Gastrocnemius medialis (tissue), 4 donors: ENCODE measurements at regions not wholly inside any gene's neighbourhood (a gene's known extent, or its start where the extent isn't known, plus 50 kb on each side); places are given as distances from the start of the nearest gene placed in this dataset.

Experiments
- POLR2A ChIP-seq, 2 donors: fragments of 450-650 bp; IDR thresholded peaks; one replicate each; pipeline ENCODE4 v1.6.1; 2017; ENCODE audit warnings: antibody characterized with exemption in 2 of 2, mild to moderate bottlenecking in 2 of 2, moderate library complexity in 2 of 2
- TF ChIP-seq, protein P1 (sequence below), 5 experiments: fragments of 450-650 bp in 3 of 5; fragments of 200-600 bp in 2 of 5; sonication (generic) in 2 of 5; IDR thresholded peaks in 4 of 5; conservative IDR thresholded peaks in 1 of 5; 1 replicate in 4 of 5; 2 replicates in 1 of 5; pipeline ENCODE4 v1.5.1; 2016 to 2019; ENCODE audit warnings: antibody characterized with exemption in 5 of 5, mild to moderate bottlenecking in 3 of 5, moderate library complexity in 3 of 5

DNA sequence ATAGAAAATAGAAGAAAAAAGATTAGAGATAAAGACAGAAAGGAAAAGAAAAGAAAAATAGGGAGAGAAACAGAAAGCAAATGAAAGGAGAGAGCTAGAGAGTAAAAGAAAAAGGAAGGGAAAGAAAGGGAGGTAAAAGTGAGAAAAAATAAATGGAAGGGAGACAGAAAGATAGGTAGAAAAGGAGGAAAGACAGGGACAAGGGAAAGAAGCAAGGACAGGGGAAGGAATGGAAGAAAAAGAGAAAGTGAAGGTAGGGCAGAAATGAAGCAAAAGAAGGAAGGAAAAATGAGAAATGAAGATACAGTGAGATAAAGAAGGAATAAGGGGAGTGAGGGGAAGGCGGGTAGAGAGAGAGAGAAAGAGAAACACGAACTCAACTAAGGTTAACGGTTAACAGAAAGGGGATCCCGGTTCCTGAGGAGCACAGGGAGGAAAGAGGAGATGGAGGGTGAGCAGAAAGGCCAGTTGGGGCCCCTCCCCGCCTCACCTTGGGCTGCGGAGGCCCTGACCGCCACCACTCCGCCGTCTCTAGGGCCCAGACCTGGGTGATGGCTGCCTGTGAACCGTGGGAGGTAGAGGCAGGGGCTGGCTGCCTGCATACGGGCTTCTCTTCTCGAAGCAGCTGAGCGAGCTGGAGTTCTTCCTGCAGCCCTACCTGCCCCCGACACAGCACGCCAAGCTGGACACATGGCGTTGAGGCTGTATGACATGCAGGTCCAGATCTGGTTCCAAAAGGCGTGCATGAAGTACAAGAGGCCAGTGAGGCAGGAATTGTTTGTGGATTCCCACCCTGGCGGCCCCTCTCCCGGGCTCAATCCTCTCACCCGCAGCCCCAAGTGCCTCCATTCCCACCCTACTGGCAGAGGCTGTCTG is 59.5 kb downstream of the SMUG1 start:
- TF ChIP-seq, protein P1, sequence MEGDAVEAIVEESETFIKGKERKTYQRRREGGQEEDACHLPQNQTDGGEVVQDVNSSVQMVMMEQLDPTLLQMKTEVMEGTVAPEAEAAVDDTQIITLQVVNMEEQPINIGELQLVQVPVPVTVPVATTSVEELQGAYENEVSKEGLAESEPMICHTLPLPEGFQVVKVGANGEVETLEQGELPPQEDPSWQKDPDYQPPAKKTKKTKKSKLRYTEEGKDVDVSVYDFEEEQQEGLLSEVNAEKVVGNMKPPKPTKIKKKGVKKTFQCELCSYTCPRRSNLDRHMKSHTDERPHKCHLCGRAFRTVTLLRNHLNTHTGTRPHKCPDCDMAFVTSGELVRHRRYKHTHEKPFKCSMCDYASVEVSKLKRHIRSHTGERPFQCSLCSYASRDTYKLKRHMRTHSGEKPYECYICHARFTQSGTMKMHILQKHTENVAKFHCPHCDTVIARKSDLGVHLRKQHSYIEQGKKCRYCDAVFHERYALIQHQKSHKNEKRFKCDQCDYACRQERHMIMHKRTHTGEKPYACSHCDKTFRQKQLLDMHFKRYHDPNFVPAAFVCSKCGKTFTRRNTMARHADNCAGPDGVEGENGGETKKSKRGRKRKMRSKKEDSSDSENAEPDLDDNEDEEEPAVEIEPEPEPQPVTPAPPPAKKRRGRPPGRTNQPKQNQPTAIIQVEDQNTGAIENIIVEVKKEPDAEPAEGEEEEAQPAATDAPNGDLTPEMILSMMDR (IDR thresholded peaks at IDR 0.05 in 4 of 5, conservative IDR thresholded peaks at IDR 0.05 in 1 of 5): no peak
- TF ChIP-seq POLR2A (IDR thresholded peaks at IDR 0.05): no peak
